ENCODE measurements at regions not wholly inside any gene's neighbourhood (a gene's known extent, or its start where the extent isn't known, plus 50 kb on each side); places are given as distances from the start of the nearest gene placed in this dataset.

DNA sequence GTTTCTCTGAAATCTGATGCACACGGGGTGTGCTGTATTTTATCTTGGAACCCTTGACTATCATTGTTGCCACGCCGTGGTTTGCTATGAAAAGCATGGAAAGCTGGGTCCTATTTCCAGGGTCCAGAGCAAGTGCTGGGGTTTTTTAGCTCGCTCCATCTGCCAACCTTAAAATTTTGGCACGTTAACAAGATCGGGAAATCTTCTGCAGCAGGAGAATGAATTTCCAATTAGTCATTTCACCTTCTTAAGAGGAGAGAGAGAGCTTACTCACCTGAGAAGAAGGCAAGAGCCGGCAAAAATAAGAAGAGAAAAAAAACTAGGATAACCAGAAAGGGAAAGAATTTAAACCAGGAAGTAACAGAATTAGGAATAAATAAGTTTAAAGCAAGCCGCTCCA lies 223.6 kb upstream of the CELF2 start:
- H3K27me3 ChIP-seq (ENCODE audit: control insufficient read depth, insufficient read depth, low read length) = no peaks in the 10 kb centered on the region
- no peak overlapping the region for H3K4me3 ChIP-seq (ENCODE audit: low read depth, low read length)
- no peak for DNase-seq (ENCODE audit: low read depth)
- no peaks in the 10 kb centered on the region for H3K36me3 ChIP-seq (ENCODE audit: control insufficient read depth, insufficient read depth, low read length)
- TF ChIP-seq, protein P1, sequence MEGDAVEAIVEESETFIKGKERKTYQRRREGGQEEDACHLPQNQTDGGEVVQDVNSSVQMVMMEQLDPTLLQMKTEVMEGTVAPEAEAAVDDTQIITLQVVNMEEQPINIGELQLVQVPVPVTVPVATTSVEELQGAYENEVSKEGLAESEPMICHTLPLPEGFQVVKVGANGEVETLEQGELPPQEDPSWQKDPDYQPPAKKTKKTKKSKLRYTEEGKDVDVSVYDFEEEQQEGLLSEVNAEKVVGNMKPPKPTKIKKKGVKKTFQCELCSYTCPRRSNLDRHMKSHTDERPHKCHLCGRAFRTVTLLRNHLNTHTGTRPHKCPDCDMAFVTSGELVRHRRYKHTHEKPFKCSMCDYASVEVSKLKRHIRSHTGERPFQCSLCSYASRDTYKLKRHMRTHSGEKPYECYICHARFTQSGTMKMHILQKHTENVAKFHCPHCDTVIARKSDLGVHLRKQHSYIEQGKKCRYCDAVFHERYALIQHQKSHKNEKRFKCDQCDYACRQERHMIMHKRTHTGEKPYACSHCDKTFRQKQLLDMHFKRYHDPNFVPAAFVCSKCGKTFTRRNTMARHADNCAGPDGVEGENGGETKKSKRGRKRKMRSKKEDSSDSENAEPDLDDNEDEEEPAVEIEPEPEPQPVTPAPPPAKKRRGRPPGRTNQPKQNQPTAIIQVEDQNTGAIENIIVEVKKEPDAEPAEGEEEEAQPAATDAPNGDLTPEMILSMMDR (IDR thresholded peaks at IDR 0.05; ENCODE audit: insufficient read depth, low read length, poor library complexity, severe bottlenecking) = no peak

DNA sequence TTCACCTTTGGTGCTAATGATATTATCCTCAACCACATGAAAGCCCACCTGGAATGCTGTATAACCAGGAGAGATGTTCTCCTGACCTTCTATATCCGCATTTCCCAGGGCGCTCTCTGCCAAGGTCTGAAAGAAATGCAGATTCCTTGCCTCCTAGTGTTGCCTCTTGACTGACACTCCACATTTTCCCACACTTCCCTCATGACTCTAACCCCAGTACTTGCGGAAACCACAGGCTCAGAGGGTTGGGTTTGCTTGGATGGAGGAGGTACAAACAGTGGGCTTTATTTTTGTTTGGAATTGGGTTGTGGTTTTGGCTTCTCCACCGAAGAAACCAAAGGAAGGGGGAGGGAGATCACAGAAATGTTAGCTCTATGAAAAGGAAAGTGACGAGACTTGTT lies 222.9 kb upstream of the CELF2 start:
- DNase-seq (ENCODE audit: low read depth) = no peak
- Histone ChIP-seq H3K27me3 (ENCODE audit: control insufficient read depth, insufficient read depth, low read length) (no peaks in the 10 kb centered on the region), H3K36me3 (ENCODE audit: control insufficient read depth, insufficient read depth, low read length) (no peaks in the 10 kb centered on the region), H3K4me3 (ENCODE audit: low read depth, low read length) (no peak overlapping the region)
- TF ChIP-seq, protein P1 (IDR thresholded peaks at IDR 0.05; ENCODE audit: insufficient read depth, low read length, poor library complexity, severe bottlenecking) = no peak

DNA sequence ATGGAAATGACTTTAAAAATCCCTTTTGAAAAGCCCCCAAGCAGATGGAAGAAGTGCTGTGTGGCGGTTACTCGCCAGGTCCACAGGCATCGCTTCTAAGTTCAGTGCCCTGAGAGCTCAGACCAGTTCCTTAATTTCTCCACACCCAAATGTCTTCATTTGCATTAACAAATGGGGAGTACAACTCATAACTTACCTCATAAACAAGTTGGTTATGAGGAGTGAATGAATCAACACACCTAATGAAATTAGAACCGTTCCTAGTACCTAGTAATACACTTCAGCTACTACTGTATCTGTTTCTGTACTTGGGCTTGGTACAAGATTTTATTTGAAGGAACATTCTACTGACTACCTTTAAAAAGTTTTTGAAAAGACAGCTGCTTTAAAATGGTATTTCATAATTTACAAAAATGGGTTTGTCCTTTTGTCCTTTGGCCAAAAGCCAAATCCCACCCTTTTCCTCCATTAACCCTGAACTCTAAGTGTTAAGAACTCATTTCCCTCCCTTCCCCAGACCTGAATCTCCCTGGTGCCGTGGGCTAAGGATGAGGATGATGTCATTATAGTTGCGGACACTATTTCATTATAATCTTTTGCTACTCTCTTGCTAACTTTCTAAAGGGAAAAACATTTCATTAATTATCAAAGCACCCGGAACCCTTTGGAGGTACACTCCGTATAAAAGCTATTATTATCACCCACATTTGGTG lies 221.5 kb upstream of the CELF2 start:
- TF ChIP-seq, protein P1 (IDR thresholded peaks at IDR 0.05; ENCODE audit: insufficient read depth, low read length, poor library complexity, severe bottlenecking) = no peak
- Histone ChIP-seq H3K36me3 (ENCODE audit: control insufficient read depth, insufficient read depth, low read length) (no peaks in the 10 kb centered on the region), H3K4me3 (ENCODE audit: low read depth, low read length) (no peak overlapping the region), H3K27me3 (ENCODE audit: control insufficient read depth, insufficient read depth, low read length) (no peaks in the 10 kb centered on the region)
- DNase-seq (ENCODE audit: low read depth) = no peak

DNA sequence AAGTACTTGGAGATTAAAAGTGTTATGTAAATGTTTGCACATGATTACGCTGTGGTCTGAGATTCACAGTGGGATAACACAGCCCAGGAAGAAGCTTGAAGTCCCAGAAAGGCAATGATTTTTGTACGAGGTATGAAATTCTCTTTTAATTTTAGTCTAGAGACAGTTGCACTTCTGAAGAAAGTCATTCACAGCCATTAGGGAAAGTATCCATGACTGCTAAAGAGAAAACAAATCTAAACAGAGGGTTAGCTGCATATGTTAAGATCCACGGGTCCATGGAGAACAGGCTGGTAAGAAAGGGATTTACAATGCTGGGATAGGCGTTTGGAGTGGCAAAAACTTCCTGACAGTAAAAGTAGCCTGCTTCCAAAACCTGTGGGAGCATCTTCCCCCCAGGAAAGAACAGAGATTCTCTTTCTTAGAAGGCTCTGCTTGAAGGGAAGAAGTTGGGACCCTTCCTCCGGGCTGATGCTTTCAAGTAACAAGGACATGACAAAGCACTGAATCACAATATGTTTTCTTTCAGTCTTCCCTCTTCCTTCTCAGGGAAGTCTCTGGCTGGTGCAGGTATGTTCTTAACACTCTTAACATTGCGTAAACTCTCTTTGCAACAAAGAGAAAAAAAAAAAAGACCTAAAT lies 220.8 kb upstream of the CELF2 start:
- Histone ChIP-seq H3K36me3 (ENCODE audit: control insufficient read depth, insufficient read depth, low read length) (no peaks in the 10 kb centered on the region), H3K27me3 (ENCODE audit: control insufficient read depth, insufficient read depth, low read length) (no peaks in the 10 kb centered on the region), H3K4me3 (ENCODE audit: low read depth, low read length) (no peak overlapping the region)
- DNase-seq (ENCODE audit: low read depth) = no peak
- TF ChIP-seq, protein P1 (IDR thresholded peaks at IDR 0.05; ENCODE audit: insufficient read depth, low read length, poor library complexity, severe bottlenecking) = no peak

- TF ChIP-seq, protein P1 (IDR thresholded peaks at IDR 0.05; ENCODE audit: insufficient read depth, low read length, poor library complexity, severe bottlenecking) = no peak
- Histone ChIP-seq H3K36me3 (ENCODE audit: control insufficient read depth, insufficient read depth, low read length) (no peaks in the 10 kb centered on the region), H3K27me3 (ENCODE audit: control insufficient read depth, insufficient read depth, low read length) (no peaks in the 10 kb centered on the region), H3K4me3 (ENCODE audit: low read depth, low read length) (no peak overlapping the region)
- no peak for DNase-seq (ENCODE audit: low read depth)
Observed at GRCh38 chr10:10797513-10797912, 220.2 kb upstream of the CELF2 start.

Data from kidney epithelial cell (primary cell).